Activated CD4-positive, alpha-beta T cell treated with anti-CD3 and anti-CD28 coated beads, Interleukin-2, Interleukin-6, amounts not matched to agents 100 ng/mL and 50 ng/mL, durations not matched to agents 16 hours and 8 hours (primary cell): ENCODE measurements at regions not wholly inside any gene's neighbourhood (a gene's known extent, or its start where the extent isn't known, plus 50 kb on each side); places are given as distances from the start of the nearest gene placed in this dataset.
"Not testable (repeated sequence)": the region's sequence is repeated elsewhere in the genome, so short reads cannot be mapped to it uniquely, and the experiment has no call there.

Experiments
- DNase-seq: peaks from one replicate; pipeline ENCODE4 v3.0.0-alpha.2; 2020

DNA sequence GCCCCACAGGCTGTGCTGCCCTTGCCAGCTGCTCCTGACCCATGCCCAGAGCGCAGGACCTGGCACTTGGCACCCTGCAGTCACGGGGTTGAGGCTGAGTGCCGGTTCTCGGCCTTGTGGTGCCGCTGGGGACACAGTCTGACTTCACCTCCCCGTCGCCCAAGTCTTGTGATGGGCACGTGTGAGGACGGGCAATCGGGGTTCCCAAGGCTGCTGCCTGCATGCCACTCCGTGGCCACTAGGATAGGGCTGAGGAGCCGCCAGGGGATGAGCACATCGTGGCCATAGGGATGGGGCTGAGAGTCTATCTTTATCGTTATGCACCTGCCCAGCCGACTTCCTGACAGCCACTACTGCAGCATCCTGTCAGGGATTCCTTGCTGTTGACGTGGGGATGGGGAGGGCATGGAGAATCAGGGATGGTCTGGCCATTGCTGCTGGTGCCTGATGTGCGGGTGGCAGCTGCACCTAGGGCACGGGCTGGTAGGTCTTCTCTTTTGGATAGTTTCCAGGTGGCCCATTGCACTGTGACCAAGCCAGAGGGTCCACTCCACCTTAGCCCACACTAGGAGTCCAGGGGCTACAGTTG is 243.5 kb downstream of the FOXD4L6 start:
- not testable (repeated sequence) for DNase-seq

- no peak for DNase-seq
These were observed 244.2 kb downstream of the FOXD4L6 start for GRCh38 chr9:40884072-40884901.

GRCh38 chr9:40883423-40884071 is 244.9 kb downstream of the FOXD4L6 start:
- not testable (repeated sequence) for DNase-seq

GRCh38 chr9:40873753-40874295 is 254.7 kb downstream of the FOXD4L6 start:
- not testable (repeated sequence) for DNase-seq

DNA sequence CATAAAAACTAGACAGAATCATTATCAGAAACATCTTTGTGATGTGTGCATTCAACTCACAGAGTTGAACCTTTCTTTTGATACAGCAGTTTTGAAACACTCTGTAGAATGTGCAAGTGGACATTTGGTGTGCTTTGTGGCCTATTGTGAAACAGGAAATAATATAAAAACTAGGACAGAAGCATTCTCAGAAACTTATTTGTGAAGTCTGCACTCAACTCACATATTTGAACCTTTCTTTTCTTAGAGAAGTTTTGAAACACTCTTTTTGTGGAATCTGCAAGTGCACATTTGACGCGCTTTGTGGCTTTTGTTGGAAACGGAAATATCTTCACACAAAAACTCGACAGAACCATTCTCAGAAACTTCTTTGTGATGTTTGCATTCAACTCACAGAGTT is 260.0 kb downstream of the FOXD4L6 start:
- DNase-seq, result not testable (repeated sequence)
